ENCODE measurements at regions not wholly inside any gene's neighbourhood (a gene's known extent, or its start where the extent isn't known, plus 50 kb on each side); places are given as distances from the start of the nearest gene placed in this dataset.

GRCh38 chr14:98278800-98279199 lies 993.2 kb downstream of the BCL11B start:
- POLR2A ChIA-PET: no interaction called here
- CTCF ChIA-PET: no interaction called here
- TF ChIP-seq CTCF (IDR thresholded peaks at IDR 0.05; ENCODE audit: insufficient read depth, low read length, missing control alignments): no peak

GRCh38 chr14:98280436-98280835 lies 991.6 kb downstream of the BCL11B start:
- no peak for DNase-seq (ENCODE audit: low read depth, low spot score)
- no peak overlapping the region for H3K4me3 ChIP-seq (ENCODE audit: low read depth, low read length)
- TF ChIP-seq CTCF (IDR thresholded peaks at IDR 0.05; ENCODE audit: insufficient read depth, low read length, missing control alignments): no peak
- ChIA-PET CTCF (no interaction called here), POLR2A (no interaction called here)

More at GRCh38 chr14:98278800-98279199, 993.2 kb downstream of the BCL11B start:
- DNase-seq (ENCODE audit: low read depth, low spot score): no peak
- H3K4me3 ChIP-seq (ENCODE audit: low read depth, low read length): no peak overlapping the region

GRCh38 chr14:98288825-98289224 lies 983.2 kb downstream of the BCL11B start:
- DNase-seq (ENCODE audit: low read depth, low spot score): no peak
- CTCF ChIA-PET: no interaction called here

GRCh38 chr14:98290596-98290995 lies 981.4 kb downstream of the BCL11B start:
- ChIA-PET POLR2A (no interaction called here), CTCF (no interaction called here)
- TF ChIP-seq CTCF (IDR thresholded peaks at IDR 0.05; ENCODE audit: insufficient read depth, low read length, missing control alignments): no peak
- no peak for DNase-seq (ENCODE audit: low read depth, low spot score)
- no peak overlapping the region for H3K4me3 ChIP-seq (ENCODE audit: low read depth, low read length)

More at GRCh38 chr14:98288825-98289224, 983.2 kb downstream of the BCL11B start:
- no peak for TF ChIP-seq CTCF (IDR thresholded peaks at IDR 0.05; ENCODE audit: insufficient read depth, low read length, missing control alignments)
- no peak overlapping the region for H3K4me3 ChIP-seq (ENCODE audit: low read depth, low read length)
- POLR2A ChIA-PET: no interaction called here

GRCh38 chr14:98292191-98292590 lies 979.8 kb downstream of the BCL11B start:
- POLR2A ChIA-PET: no interaction called here
- CTCF ChIA-PET: no interaction called here
- no peak for DNase-seq (ENCODE audit: low read depth, low spot score)

GRCh38 chr14:98293576-98293975 lies 978.4 kb downstream of the BCL11B start:
- ChIA-PET CTCF (no interaction called here), POLR2A (no interaction called here)
- no peak for DNase-seq (ENCODE audit: low read depth, low spot score)
- H3K4me3 ChIP-seq (ENCODE audit: low read depth, low read length): no peak overlapping the region
- no peak for TF ChIP-seq CTCF (IDR thresholded peaks at IDR 0.05; ENCODE audit: insufficient read depth, low read length, missing control alignments)

More at GRCh38 chr14:98292191-98292590, 979.8 kb downstream of the BCL11B start:
- no peak for TF ChIP-seq CTCF (IDR thresholded peaks at IDR 0.05; ENCODE audit: insufficient read depth, low read length, missing control alignments)
- H3K4me3 ChIP-seq (ENCODE audit: low read depth, low read length): no peak overlapping the region

Data from AG04449 (cell line).